Rectal smooth muscle tissue (tissue), 1 donor: ENCODE measurements at regions not wholly inside any gene's neighbourhood (a gene's known extent, or its start where the extent isn't known, plus 50 kb on each side); places are given as distances from the start of the nearest gene placed in this dataset.
"Not testable (repeated sequence)": the region's sequence is repeated elsewhere in the genome, so short reads cannot be mapped to it uniquely, and the experiment has no call there.

Experiments
- H3K27ac ChIP-seq: one replicate; pipeline ENCODE4 v1.7.0; 2013; ENCODE audit warnings: low read depth, low read length, inconsistent platforms
- H3K27me3 ChIP-seq: one replicate; pipeline ENCODE4 v1.7.0; 2013; ENCODE audit warnings: low read length; ENCODE audit not compliant: control insufficient read depth, insufficient read depth
- H3K36me3 ChIP-seq: one replicate; pipeline ENCODE4 v1.7.0; 2013; ENCODE audit warnings: low read length; ENCODE audit not compliant: control insufficient read depth, insufficient read depth
- H3K4me1 ChIP-seq: one replicate; pipeline ENCODE4 v1.7.0; 2013; ENCODE audit warnings: low read length; ENCODE audit not compliant: control insufficient read depth, insufficient read depth
- H3K4me3 ChIP-seq: one replicate; pipeline ENCODE4 v1.7.0; 2013; ENCODE audit warnings: low read length
- H3K9ac ChIP-seq: one replicate; pipeline ENCODE4 v1.7.0; 2013; ENCODE audit warnings: low read length

DNA sequence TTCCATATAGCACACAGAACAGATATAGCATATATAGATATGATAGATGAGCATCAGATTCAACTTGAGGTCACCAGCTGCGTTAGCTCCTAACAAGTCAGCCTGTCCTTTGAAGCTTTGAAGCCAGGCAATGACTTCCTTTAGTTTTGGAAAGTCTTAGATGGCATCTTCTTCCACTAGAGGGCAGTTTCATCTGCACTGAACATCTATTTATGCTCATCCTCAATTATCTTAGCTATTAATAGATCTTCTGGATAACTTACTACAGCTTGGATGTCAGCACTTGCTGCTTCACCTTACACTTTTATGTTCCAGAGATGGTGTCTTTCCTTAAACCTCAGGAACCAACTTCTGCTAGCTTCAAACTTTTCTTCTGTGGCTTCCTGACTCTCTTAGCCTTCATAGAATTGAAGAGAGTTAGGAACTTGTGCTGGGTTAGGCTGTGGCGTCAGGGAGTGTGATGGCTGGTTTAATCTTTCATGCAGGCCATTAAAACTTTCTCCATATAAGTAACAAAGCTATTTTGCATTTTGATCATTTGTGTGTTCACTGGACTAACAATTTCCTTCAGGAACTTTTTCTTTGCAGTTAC, 1401.4 kb downstream of the EFNA5 start:
- Histone ChIP-seq H3K9ac (no peak overlapping the region), H3K36me3 (no peaks in the 10 kb centered on the region), H3K4me3 (no peak overlapping the region), H3K27me3 (no peaks in the 10 kb centered on the region), H3K27ac (no peak overlapping the region), H3K4me1 (no peaks in the 10 kb centered on the region)

DNA sequence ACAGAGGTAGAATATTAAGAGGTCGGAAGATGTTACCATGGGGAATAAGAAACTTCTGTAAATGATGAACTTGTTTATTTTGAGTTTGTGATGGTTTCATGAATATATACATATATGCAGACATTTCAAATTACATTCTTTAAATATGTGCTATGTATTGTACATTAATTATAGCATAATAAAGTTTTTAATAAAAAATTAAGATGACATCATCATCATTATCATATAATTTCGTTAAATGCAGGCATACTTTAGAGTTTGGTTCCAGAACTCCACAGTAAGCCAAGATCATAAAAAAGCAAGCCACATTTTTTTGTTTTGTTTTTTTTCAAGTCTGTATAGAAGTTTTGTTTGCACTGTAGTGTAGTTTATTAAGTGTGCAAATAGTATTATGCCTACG, 1403.5 kb downstream of the EFNA5 start:
- Histone ChIP-seq H3K27ac (no peak overlapping the region), H3K4me1 (no peaks in the 10 kb centered on the region), H3K4me3 (no peak overlapping the region), H3K9ac (no peak overlapping the region), H3K27me3 (no peaks in the 10 kb centered on the region), H3K36me3 (no peaks in the 10 kb centered on the region)

DNA sequence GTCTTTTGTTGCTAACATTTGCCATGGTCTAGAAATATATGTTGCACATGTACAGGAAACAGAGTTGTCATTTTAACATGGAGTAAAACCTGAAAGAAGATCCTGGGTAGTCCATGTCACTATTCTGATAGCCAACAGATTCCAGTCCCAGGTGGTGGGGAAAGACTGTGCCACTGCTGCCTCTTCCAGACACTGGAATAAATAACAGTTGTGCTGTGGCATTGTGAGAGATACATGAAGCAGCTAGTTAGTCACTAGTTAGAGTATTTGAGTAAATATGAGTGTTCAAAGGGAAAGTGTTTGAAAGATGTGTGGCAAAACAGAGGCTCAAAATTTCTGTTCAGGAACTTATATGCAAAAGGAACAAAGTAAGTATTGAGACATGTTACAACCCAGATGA, 1408.3 kb downstream of the EFNA5 start:
- Histone ChIP-seq H3K36me3 (no peaks in the 10 kb centered on the region), H3K4me3 (no peak overlapping the region), H3K9ac (no peak overlapping the region), H3K27ac (no peak overlapping the region), H3K4me1 (no peaks in the 10 kb centered on the region), H3K27me3 (no peaks in the 10 kb centered on the region)

DNA sequence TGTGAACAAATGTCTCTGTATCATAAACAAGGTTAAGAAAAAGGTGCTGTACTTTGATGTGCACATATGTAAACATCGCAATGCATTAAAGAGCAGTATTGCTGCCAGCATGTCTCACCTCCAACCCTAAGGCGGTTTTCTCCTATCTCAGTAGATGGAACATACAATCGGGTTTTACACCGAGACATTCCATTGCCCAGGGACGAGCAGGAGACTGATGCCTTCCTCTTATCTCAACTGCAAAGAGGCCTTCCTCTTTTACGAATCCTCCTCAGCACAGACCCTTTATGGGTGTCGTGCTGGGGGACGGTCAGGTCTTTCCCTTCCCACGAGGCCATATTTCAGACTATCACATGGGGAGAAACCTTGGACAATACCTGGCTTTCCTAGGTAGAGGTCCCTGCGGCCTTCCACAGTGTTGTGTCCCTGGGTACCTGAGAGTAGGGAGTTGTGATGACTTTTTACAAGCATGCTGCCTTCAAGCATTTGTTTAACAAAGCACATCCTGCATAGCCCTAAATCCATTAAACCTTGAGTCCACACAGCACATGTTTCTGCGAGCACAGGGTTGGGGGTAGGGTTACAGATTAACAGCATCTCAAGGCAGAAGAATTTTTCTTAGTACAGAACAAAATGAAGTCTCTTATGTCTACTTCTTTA, 1411.2 kb downstream of the EFNA5 start:
- not testable (repeated sequence) for H3K27ac ChIP-seq, H3K4me1 ChIP-seq, H3K27me3 ChIP-seq, H3K36me3 ChIP-seq, H3K9ac ChIP-seq, H3K4me3 ChIP-seq

DNA sequence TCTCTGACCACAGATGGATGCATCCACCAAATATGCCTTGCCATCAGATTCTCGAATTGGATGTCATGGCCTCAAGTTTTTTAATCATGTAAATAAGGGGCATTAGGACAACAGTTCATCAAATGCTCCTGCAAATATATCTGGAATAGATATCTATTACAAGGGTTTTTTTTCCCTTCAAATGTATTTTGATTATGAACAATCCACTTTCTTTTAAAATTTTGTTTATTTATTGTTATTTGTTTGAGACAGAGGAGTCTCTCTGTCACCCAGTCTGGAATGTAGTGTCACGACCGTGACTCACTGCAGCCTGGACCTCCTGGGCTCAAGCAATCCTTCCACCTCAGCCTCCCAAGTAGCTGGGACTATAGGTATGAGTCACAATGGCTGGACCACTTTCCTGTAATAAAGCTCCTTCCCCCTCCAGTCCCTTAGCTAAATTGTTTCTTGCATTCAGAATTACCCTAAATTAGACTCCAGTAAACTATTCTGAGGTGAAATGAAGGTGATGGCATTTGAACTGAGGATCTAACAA, 1412.1 kb downstream of the EFNA5 start:
- Histone ChIP-seq H3K27me3 (no peaks in the 10 kb centered on the region), H3K36me3 (no peaks in the 10 kb centered on the region), H3K4me3 (no peak overlapping the region), H3K9ac (no peak overlapping the region), H3K27ac (no peak overlapping the region), H3K4me1 (no peaks in the 10 kb centered on the region)

DNA sequence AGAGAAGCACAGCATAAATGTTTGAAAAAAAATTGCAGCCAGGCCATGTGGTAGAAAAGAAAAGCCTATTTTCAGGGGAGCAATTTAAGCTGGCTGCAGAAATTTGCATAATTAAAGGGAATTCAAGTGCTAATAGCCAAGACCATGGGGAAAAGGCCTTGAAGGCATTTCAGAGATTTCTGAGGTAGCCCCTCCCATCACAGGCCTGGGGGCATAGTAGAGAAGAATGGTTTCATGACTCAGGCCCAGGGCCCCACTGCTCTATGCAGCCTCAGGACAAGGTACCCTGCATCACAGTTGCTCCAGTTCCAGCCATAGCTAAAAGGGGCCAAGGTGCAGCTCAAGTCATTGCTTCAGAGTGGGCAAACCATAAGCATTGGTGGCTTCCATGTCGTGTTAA, 1416.0 kb downstream of the EFNA5 start:
- Histone ChIP-seq H3K36me3 (no peaks in the 10 kb centered on the region), H3K9ac (no peak overlapping the region), H3K4me1 (no peaks in the 10 kb centered on the region), H3K4me3 (no peak overlapping the region), H3K27me3 (no peaks in the 10 kb centered on the region), H3K27ac (no peak overlapping the region)

DNA sequence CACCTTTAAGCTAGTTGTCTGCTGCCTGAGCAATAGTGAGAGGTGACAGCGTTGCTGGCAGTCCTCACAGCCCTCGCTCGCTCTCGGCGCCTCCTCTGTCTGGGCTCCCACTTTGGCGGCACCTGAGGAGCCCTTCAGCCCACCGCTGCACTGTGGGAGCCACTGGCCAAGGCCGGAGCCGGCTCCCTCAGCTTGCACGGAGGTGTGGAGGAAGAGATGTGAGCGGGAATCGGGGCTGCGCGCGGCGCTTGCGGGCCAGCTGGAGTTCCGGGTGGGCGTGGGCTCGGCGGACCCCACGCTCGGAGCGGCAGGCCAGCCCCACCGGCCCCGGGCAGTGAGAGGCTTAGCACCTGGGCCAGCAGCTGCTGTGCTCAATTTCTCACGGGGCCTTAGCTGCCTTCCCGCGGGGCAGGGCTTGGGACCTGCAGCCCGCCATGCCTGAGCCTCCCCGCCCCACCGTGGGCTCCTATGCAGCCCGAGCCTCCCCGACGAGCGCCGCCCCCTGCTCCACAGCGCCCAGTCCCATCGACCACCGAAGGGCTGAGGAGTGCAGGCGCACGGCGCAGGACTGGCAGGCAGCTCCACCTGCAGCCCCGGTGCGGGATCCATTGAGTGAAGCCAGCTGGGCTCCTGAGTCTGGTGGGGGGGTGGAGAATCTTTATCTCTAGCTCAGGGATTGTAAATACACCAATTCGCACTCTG, 1424.5 kb downstream of the EFNA5 start:
- not testable (repeated sequence) for H3K27ac ChIP-seq, H3K36me3 ChIP-seq, H3K4me3 ChIP-seq, H3K4me1 ChIP-seq, H3K27me3 ChIP-seq, H3K9ac ChIP-seq

DNA sequence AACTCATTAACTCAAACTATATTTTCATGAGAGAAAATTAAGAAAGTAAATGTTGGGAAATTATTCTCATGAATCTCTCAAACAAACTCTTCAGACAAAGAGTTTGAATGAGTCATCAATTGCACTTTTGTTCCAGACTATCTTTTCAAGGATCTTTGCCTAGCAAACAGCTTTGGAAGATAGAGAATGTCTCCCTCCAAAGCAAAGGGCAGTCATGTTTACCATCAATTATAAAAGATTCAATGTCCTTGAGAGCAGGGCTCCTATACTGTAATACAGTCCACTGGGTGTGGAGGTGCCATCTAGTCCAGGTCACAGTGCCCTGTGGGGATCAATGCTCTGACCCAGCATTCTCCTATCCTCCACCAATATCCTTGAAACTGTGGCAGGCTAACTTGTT, 1429.3 kb downstream of the EFNA5 start:
- H3K27ac ChIP-seq: no peak overlapping the region
- no peaks in the 10 kb centered on the region for H3K4me1 ChIP-seq
- no peaks in the 10 kb centered on the region for H3K36me3 ChIP-seq
- no peak overlapping the region for H3K9ac ChIP-seq
- H3K27me3 ChIP-seq: no peaks in the 10 kb centered on the region
- H3K4me3 ChIP-seq: no peak overlapping the region

DNA sequence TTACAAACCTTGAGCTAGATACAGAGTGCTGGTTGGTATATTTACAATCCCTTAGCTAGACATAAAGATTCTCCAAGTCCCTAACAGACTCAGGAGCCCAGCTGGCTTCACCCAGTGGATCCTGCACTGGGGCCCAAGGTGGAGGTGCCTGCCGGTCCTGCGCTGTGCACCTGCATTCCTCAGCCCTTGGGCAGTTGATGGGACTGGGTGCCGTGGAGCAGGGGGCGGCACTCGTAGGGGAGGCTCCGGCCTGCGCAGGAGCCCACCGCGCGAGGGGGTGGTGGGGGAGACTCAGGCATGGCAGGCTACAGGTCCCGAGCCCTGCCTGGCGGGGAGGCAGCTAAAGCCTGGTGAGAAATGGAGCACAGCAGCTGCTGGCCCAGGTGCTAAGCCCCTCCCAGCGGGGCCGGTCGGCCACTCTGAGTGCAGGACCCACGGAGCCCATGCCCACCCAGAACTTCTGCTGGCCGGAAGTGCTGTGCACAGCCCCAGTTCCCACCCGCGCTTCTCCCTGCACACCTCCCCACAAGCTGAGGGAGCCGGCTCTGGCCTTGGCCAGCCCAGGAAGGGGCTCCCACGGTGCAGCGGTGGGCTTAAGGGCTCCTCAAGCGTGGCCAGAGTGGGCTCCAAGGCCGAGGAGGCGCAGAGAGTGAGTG, 1464.7 kb downstream of the EFNA5 start:
- Histone ChIP-seq H3K4me3 (no peak overlapping the region), H3K36me3 (no peaks in the 10 kb centered on the region), H3K27ac (no peak overlapping the region), H3K9ac (no peak overlapping the region), H3K4me1 (no peaks in the 10 kb centered on the region), H3K27me3 (no peaks in the 10 kb centered on the region)

DNA sequence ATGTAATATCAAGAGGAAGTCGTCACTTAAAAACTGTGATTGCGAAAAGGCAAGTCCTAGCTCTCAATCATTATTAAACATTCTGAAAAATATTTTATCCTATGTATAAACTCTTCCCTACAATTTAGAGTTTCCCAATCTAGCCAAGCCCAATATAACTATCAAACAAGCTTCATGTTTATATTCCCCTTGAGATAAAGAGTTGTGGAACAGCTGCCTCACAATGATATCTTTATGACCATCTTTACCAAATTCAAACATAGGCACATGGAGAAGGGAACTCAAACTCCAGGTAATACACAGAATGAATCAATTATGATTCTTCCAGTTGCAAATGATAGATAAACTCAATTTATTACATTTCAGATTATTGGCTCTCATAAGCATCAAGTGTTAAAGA, 1468.7 kb downstream of the EFNA5 start:
- H3K36me3 ChIP-seq: no peaks in the 10 kb centered on the region
- H3K27me3 ChIP-seq: no peaks in the 10 kb centered on the region
- no peak overlapping the region for H3K9ac ChIP-seq
- no peak overlapping the region for H3K4me3 ChIP-seq
- no peak overlapping the region for H3K27ac ChIP-seq
- no peaks in the 10 kb centered on the region for H3K4me1 ChIP-seq

DNA sequence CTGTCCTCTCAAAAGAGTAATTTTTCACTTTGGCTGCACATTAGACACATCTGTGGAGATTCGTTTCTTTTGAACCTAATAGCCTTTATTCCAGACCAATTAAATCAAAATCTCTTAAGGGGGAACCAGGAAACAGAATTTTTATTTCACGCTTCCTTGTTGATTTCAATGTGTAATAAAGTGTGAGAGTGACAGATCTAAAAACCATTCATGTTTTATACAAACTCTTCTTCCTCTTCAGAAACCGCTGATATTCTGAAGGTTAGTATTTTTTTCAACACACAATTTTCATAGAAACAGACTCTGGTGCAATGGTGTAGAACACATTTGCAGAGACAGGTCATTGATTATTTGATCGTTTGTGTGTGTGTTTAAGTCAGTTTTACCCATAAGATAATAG, 1469.8 kb downstream of the EFNA5 start:
- Histone ChIP-seq H3K9ac (no peak overlapping the region), H3K36me3 (no peaks in the 10 kb centered on the region), H3K4me3 (no peak overlapping the region), H3K4me1 (no peaks in the 10 kb centered on the region), H3K27me3 (no peaks in the 10 kb centered on the region), H3K27ac (no peak overlapping the region)

DNA sequence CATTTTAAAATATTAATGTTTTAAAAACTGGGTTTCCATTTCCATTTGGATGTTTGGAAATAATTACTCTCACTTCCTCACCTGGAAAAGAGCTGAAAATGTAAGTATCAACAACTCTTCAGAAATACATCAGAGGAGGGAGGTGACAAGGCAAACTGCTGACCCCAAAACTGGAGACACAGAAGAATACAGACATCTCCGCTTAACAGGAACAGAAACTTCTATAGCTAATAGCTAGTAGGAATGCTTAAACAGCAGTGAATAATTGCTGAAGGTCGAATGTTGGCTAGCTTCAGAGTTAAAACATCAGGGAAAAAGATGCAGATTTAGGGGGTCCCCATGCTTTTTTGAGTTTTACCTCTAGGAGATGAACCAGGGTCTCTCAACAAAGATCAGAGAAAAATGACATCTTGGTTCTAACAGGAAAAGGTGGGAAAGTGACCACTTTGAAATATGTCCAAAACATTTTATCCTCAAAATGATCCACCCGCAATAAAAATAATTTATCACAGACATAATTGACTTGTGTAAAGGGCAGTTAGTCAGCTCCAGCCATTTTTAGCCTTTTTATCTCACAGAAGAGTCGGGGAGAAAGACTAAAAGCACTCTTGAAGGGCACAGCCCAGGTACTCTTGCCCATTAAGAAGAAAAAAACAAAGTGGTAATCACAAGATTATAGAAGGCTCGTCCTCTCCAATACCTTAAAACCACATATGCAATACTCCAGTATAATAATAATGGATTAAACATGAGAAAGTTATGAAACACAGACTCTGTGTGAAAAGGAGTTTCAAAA, 1474.9 kb downstream of the EFNA5 start:
- H3K4me1 ChIP-seq: no peaks in the 10 kb centered on the region
- no peaks in the 10 kb centered on the region for H3K27me3 ChIP-seq
- H3K4me3 ChIP-seq: no peak overlapping the region
- H3K36me3 ChIP-seq: no peaks in the 10 kb centered on the region
- no peak overlapping the region for H3K9ac ChIP-seq
- H3K27ac ChIP-seq: no peak overlapping the region
